Gastrocnemius medialis (tissue), 4 donors: ENCODE measurements at regions not wholly inside any gene's neighbourhood (a gene's known extent, or its start where the extent isn't known, plus 50 kb on each side); places are given as distances from the start of the nearest gene placed in this dataset.

ENCODE experiments used
- CTCF ChIP-seq, 5 experiments: fragments of 450-650 bp in 3 of 5; fragments of 200-600 bp in 2 of 5; sonication (generic) in 2 of 5; IDR thresholded peaks in 4 of 5; conservative IDR thresholded peaks in 1 of 5; 1 replicate in 4 of 5; 2 replicates in 1 of 5; pipeline ENCODE4 v1.5.1; 2016 to 2019; ENCODE audit warnings: antibody characterized with exemption in 5 of 5, mild to moderate bottlenecking in 3 of 5, moderate library complexity in 3 of 5
- POLR2A ChIP-seq, 2 donors: fragments of 450-650 bp; IDR thresholded peaks; one replicate each; pipeline ENCODE4 v1.6.1; 2017; ENCODE audit warnings: antibody characterized with exemption in 2 of 2, mild to moderate bottlenecking in 2 of 2, moderate library complexity in 2 of 2

DNA sequence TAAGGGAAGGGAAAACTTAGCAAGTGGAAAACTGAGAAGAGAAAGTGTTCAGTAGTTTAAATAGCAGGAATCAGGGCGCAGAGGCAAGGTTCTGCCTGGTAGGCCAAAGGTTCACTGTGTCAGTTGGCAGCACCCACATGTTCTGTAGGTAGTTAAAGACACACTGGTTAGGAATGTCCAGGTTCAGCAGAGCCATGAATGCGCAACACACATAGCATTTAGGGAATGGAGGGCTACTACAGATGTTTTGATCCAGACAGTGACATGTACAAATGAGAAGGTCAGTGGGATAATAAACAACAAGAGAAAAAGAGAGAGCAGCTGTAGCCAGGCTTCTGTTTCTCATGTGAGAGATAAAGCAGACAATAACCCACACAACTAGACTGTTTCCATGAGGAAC lies 56.2 kb upstream of the ARHGAP42 start:
- TF ChIP-seq CTCF (IDR thresholded peaks at IDR 0.05 in 4 of 5, conservative IDR thresholded peaks at IDR 0.05 in 1 of 5) (no peak), POLR2A (IDR thresholded peaks at IDR 0.05) (no peak)
